H1 (cell line): ENCODE measurements at regions not wholly inside any gene's neighbourhood (a gene's known extent, or its start where the extent isn't known, plus 50 kb on each side); places are given as distances from the start of the nearest gene placed in this dataset.

Experiments
- CTCF ChIA-PET: fragments of 300-600 bp; sonication (Branson Sonifier 250); formaldehyde crosslinking; loops from one replicate; lab custom pipeline; 2021; ENCODE audit not compliant: partially characterized antibody; lab: Charles Lee
- POLR2A ChIA-PET: fragments of 300-600 bp; sonication (Branson Sonifier 250); formaldehyde crosslinking; loops from one replicate; lab custom pipeline; 2021; ENCODE audit warnings: inconsistent platforms; ENCODE audit not compliant: partially characterized antibody; lab: Charles Lee
- DNase-seq, 2 experiments: peaks; one replicate each; pipeline versions ENCODE4 v3.0.0 to v3.0.0-alpha.2; 2010 to 2022; ENCODE audit warnings: low spot score in 2 of 2, low read depth in 1 of 2, mixed read lengths in 1 of 2
- FAIRE-seq: peaks from 2 replicates; lab custom pipeline; 2011; peaks lifted over from hg19 to GRCh38; lab: Jason Lieb, UNC
- H2AFZ ChIP-seq: 2 replicates; pipeline ENCODE4 v1.8.1; 2012; ENCODE audit warnings: low read length, inconsistent platforms
- H2AK5ac ChIP-seq: 2 replicates; pipeline ENCODE4 v1.6.1; 2013; ENCODE audit warnings: low read depth, low read length
- H2BK120ac ChIP-seq: replicated peaks from 2 replicates; pipeline ENCODE3; 2013; ENCODE audit warnings: low read depth, low read length, inconsistent platforms
- H2BK12ac ChIP-seq: 2 replicates; pipeline ENCODE4 v1.6.1; 2013; ENCODE audit warnings: low read depth, low read length
- H2BK15ac ChIP-seq: 2 replicates; pipeline ENCODE4 v1.6.1; 2013; ENCODE audit warnings: low read length
- H2BK20ac ChIP-seq: 2 replicates; pipeline ENCODE4 v1.6.1; 2013; ENCODE audit warnings: low read length
- H2BK5ac ChIP-seq: 2 replicates; pipeline ENCODE4 v1.6.1; 2013; ENCODE audit warnings: low read depth, low read length
- H3K14ac ChIP-seq: 2 replicates; pipeline ENCODE4 v1.6.1; 2013; ENCODE audit warnings: inconsistent platforms; ENCODE audit not compliant: insufficient read length
- H3K18ac ChIP-seq: 2 replicates; pipeline ENCODE4 v1.6.1; 2013; ENCODE audit warnings: low read length; ENCODE audit errors: extremely low read depth
- H3K23ac ChIP-seq: 2 replicates; pipeline ENCODE4 v1.6.1; 2013; ENCODE audit warnings: inconsistent platforms; ENCODE audit not compliant: insufficient read length
- H3K23me2 ChIP-seq: 2 replicates; pipeline ENCODE4 v1.6.1; 2013; ENCODE audit warnings: low read depth, low read length
- H3K27ac ChIP-seq: 2 replicates; pipeline ENCODE4 v1.6.1; 2011; ENCODE audit warnings: low read depth, low read length, inconsistent platforms
- H3K27me3 ChIP-seq, 4 experiments: replicated peaks in 1 of 4; 1 replicate in 1 of 4; 2 replicates in 3 of 4; pipeline versions ENCODE4 v1.6.1 to v1.8.1; 2011 to 2013; ENCODE audit warnings: low read length in 3 of 4, mild to moderate bottlenecking in 3 of 4, inconsistent platforms in 2 of 4, mixed read lengths in 2 of 4, moderate library complexity in 1 of 4; ENCODE audit not compliant: control insufficient read depth in 3 of 4, insufficient read depth in 3 of 4; ENCODE audit errors: extremely low read depth in 1 of 4
- H3K36me3 ChIP-seq, 4 experiments: 2 replicates each; pipeline versions ENCODE4 v1.6.1 to v1.8.1; 2011 to 2013; ENCODE audit warnings: mild to moderate bottlenecking in 4 of 4, low read length in 3 of 4, moderate library complexity in 2 of 4, control low read depth in 1 of 4, inconsistent platforms in 1 of 4; ENCODE audit not compliant: insufficient read depth in 4 of 4, control insufficient read depth in 2 of 4
- H3K4ac ChIP-seq: replicated peaks from 2 replicates; pipeline ENCODE3; 2013; ENCODE audit warnings: low read length, low read depth, mixed read lengths, inconsistent platforms; ENCODE audit not compliant: insufficient read length
- H3K4me1 ChIP-seq, 4 experiments: replicated peaks in 1 of 4; 1 replicate in 1 of 4; 2 replicates in 3 of 4; pipeline versions ENCODE4 v1.6.1 to v1.8.1; 2011 to 2013; ENCODE audit warnings: low read length in 3 of 4, inconsistent platforms in 2 of 4, mixed read lengths in 1 of 4; ENCODE audit not compliant: insufficient read depth in 4 of 4, control insufficient read depth in 3 of 4
- H3K4me2 ChIP-seq, 2 experiments: 2 replicates each; pipeline versions ENCODE4 v1.6.1 to v1.8.1; 2011 to 2013; ENCODE audit warnings: low read depth in 2 of 2, low read length in 2 of 2, control low read depth in 1 of 2, inconsistent platforms in 1 of 2, mild to moderate bottlenecking in 1 of 2; ENCODE audit not compliant: insufficient read depth in 1 of 2
- H3K4me3 ChIP-seq, 4 experiments: fragments of 200-600, 300-600 bp in 1 of 4; sonication (generic), shearing (Covaris generic), sonication (Bioruptor Twin) in 1 of 4; 2 replicates each; pipeline versions ENCODE4 v1.5.1 to v1.8.1; 2011 to 2016; ENCODE audit warnings: low read length in 4 of 4, low read depth in 3 of 4, control low read depth in 2 of 4, inconsistent platforms in 2 of 4, mild to moderate bottlenecking in 2 of 4, mixed read lengths in 1 of 4, moderate library complexity in 1 of 4; ENCODE audit not compliant: insufficient read depth in 2 of 4; ENCODE audit errors: extremely low read depth in 1 of 4
- H3K56ac ChIP-seq: replicated peaks from 2 replicates; pipeline ENCODE3; 2013; ENCODE audit warnings: low read depth, mild to moderate bottlenecking, mixed read lengths, low read length, inconsistent platforms; ENCODE audit not compliant: insufficient read length
- H3K79me1 ChIP-seq: 2 replicates; pipeline ENCODE4 v1.6.1; 2013; ENCODE audit warnings: low read depth, low read length, control low read depth
- H3K79me2 ChIP-seq, 2 experiments: 2 replicates each; pipeline versions ENCODE4 v1.6.1 to v1.8.1; 2012 to 2013; ENCODE audit warnings: low read length in 2 of 2, mild to moderate bottlenecking in 2 of 2, inconsistent platforms in 1 of 2; ENCODE audit not compliant: insufficient read depth in 2 of 2, control insufficient read depth in 1 of 2
- H3K9ac ChIP-seq, 4 experiments: replicated peaks in 1 of 4; 1 replicate in 1 of 4; 2 replicates in 3 of 4; pipeline versions ENCODE4 v1.6.1 to v1.8.1; 2011 to 2013; ENCODE audit warnings: low read depth in 3 of 4, low read length in 3 of 4, control low read depth in 2 of 4, mild to moderate bottlenecking in 2 of 4, moderate library complexity in 2 of 4, inconsistent platforms in 1 of 4; ENCODE audit errors: extremely low read depth in 1 of 4
- H3K9me3 ChIP-seq, 2 experiments: 2 replicates each; pipeline versions ENCODE4 v1.6.1 to v1.8.1; 2012 to 2013; ENCODE audit warnings: mild to moderate bottlenecking in 2 of 2, moderate library complexity in 2 of 2, control low read depth in 1 of 2, inconsistent platforms in 1 of 2, low read depth in 1 of 2, low read length in 1 of 2, mixed read lengths in 1 of 2; ENCODE audit not compliant: insufficient read depth in 2 of 2
- H4K20me1 ChIP-seq, 2 experiments: replicated peaks in 1 of 2; 2 replicates each; pipeline versions ENCODE3 to v1.8.1; 2011 to 2013; ENCODE audit warnings: inconsistent platforms in 2 of 2, low read length in 2 of 2, mild to moderate bottlenecking in 1 of 2; ENCODE audit not compliant: insufficient read depth in 2 of 2, control insufficient read depth in 1 of 2
- H4K5ac ChIP-seq: 2 replicates; pipeline ENCODE4 v1.6.1; 2013; ENCODE audit warnings: low read length, low read depth, mixed read lengths, inconsistent platforms; ENCODE audit not compliant: insufficient read length
- H4K8ac ChIP-seq: 2 replicates; pipeline ENCODE4 v1.8.0; 2013; ENCODE audit warnings: mild to moderate bottlenecking, moderate library complexity, low read length, inconsistent platforms; ENCODE audit not compliant: insufficient read depth; ENCODE audit errors: extremely low read depth
- H4K91ac ChIP-seq: replicated peaks from 2 replicates; pipeline ENCODE3; 2013; ENCODE audit warnings: low read length, mixed read lengths, inconsistent platforms; ENCODE audit not compliant: insufficient read length
- EGR1 ChIP-seq: IDR thresholded peaks from 2 replicates; pipeline ENCODE4 v1.6.1; 2011; ENCODE audit warnings: low read depth, low read length, borderline replicate concordance
- HDAC6 ChIP-seq: IDR thresholded peaks from one replicate; pipeline ENCODE4 v1.7.1; 2012; ENCODE audit warnings: low read depth, mild to moderate bottlenecking, inconsistent platforms, low read length, moderate library complexity
- JUN ChIP-seq: IDR thresholded peaks from 2 replicates; pipeline ENCODE4 v1.6.1; 2011; ENCODE audit warnings: low read depth, mild to moderate bottlenecking, improper control_type of control experiment, low read length
- PHF8 ChIP-seq: fragments of 200-600 bp; sonication (generic); conservative IDR thresholded peaks from 2 replicates; pipeline ENCODE4 v1.7.1; 2012; ENCODE audit warnings: low read depth, mild to moderate bottlenecking, inconsistent platforms, low read length, moderate library complexity
- WGBS, 2 experiments: shearing (Covaris generic) in 1 of 2; methylation state at CpG; one replicate each; pipeline versions ENCODE4 v1.1.6 to v1.1.7; 2013 to 2015; ENCODE audit warnings: low lambda C conversion rate in 2 of 2, mixed read lengths in 2 of 2, inconsistent platforms in 1 of 2, low coverage in 1 of 2, missing lambda C conversion rate in 1 of 2; ENCODE audit not compliant: insufficient replicate concordance in 2 of 2, insufficient coverage in 1 of 2, insufficient read length in 1 of 2; ENCODE audit errors: extremely low coverage in 1 of 2, missing lambda C conversion rate in 1 of 2; 5-methylcytosine and 5-hydroxymethylcytosine counted together

- H3K23me2 ChIP-seq = no peaks in the 10 kb centered on the region
- H3K23ac ChIP-seq = no peak overlapping the region
- H2BK120ac ChIP-seq = no peak overlapping the region
- H2AFZ ChIP-seq = no peak overlapping the region
- no peak for FAIRE-seq
- CTCF ChIA-PET = no interaction called here
- H3K79me1 ChIP-seq = no peaks in the 10 kb centered on the region
- no peak overlapping the region for H2BK15ac ChIP-seq
- no peak overlapping the region for H4K91ac ChIP-seq
- H2AK5ac ChIP-seq = no peak overlapping the region
- no peaks in the 10 kb centered on the region for H3K27me3 ChIP-seq
- no peaks in the 10 kb centered on the region for H3K9me3 ChIP-seq
- no peak overlapping the region for H4K8ac ChIP-seq
- no peak overlapping the region for H3K56ac ChIP-seq
- no peak overlapping the region for H3K14ac ChIP-seq
- no peak overlapping the region for H3K4me3 ChIP-seq
- no peaks in the 10 kb centered on the region for H4K20me1 ChIP-seq
- H2BK5ac ChIP-seq = no peak overlapping the region
- H4K5ac ChIP-seq = no peak overlapping the region
- DNase-seq = no peak
- H3K4me2 ChIP-seq = no peak overlapping the region
- no peak overlapping the region for H2BK12ac ChIP-seq
- H3K36me3 ChIP-seq = no peaks in the 10 kb centered on the region
- no peak overlapping the region for H3K9ac ChIP-seq
- 100% methylated on average over 1 of the region's 1 CpG; no CpG with 5 or more reads in 1 of the 2 experiments for WGBS, 2 experiments
- H3K18ac ChIP-seq = no peak overlapping the region
- H3K79me2 ChIP-seq = no peaks in the 10 kb centered on the region
- no peaks in the 10 kb centered on the region for H3K4me1 ChIP-seq
- POLR2A ChIA-PET = no interaction called here
- no peak overlapping the region for H2BK20ac ChIP-seq
- H3K4ac ChIP-seq = no peak overlapping the region
- H3K27ac ChIP-seq = no peak overlapping the region
- TF ChIP-seq JUN (no peak), HDAC6 (no peak), PHF8 (no peak), EGR1 (no peak)
Observed at GRCh38 chr12:47573146-47573659, 132.6 kb downstream of the RPAP3 start.
